HCEC 1CT (cell line): ENCODE measurements at regions not wholly inside any gene's neighbourhood (a gene's known extent, or its start where the extent isn't known, plus 50 kb on each side); places are given as distances from the start of the nearest gene placed in this dataset.

Experiments
- DNase-seq: peaks from one replicate; pipeline ENCODE4 v3.0.0-alpha.2; 2017

GRCh38 chr1:5312862-5313261 is 658.5 kb downstream of the AJAP1 start:
- DNase-seq: no peak

- DNase-seq: no peak
Measured at GRCh38 chr1:5312293-5312674, 657.9 kb downstream of the AJAP1 start.

- DNase-seq: no peak
Measured at GRCh38 chr1:5311634-5312292, 657.4 kb downstream of the AJAP1 start.

GRCh38 chr1:5311147-5311546 is 656.7 kb downstream of the AJAP1 start:
- no peak for DNase-seq

- no peak for DNase-seq
Measured at GRCh38 chr1:5308249-5308648, 653.8 kb downstream of the AJAP1 start.

- no peak for DNase-seq
Measured at GRCh38 chr1:5304702-5305101, 650.3 kb downstream of the AJAP1 start.

GRCh38 chr1:5298376-5298775 is 644.0 kb downstream of the AJAP1 start:
- no peak for DNase-seq

- DNase-seq: no peak
Measured at GRCh38 chr1:5297886-5298239, 643.5 kb downstream of the AJAP1 start.

- no peak for DNase-seq
Measured at GRCh38 chr1:5297180-5297885, 642.9 kb downstream of the AJAP1 start.

GRCh38 chr1:5296557-5297179 is 642.3 kb downstream of the AJAP1 start:
- DNase-seq: no peak

- no peak for DNase-seq
Measured at GRCh38 chr1:5296095-5296494, 641.7 kb downstream of the AJAP1 start.

GRCh38 chr1:5291889-5292288 is 637.5 kb downstream of the AJAP1 start:
- DNase-seq: no peak

GRCh38 chr1:5287178-5288150 is 633.1 kb downstream of the AJAP1 start:
- no peak for DNase-seq

GRCh38 chr1:5286244-5286643 is 631.8 kb downstream of the AJAP1 start:
- DNase-seq: no peak

GRCh38 chr1:5274527-5274926 is 620.1 kb downstream of the AJAP1 start:
- no peak for DNase-seq

- DNase-seq: no peak
Measured at GRCh38 chr1:5273280-5274003, 619.0 kb downstream of the AJAP1 start.

- DNase-seq: no peak
Measured at GRCh38 chr1:5272325-5272724, 617.9 kb downstream of the AJAP1 start.

- DNase-seq: no peak
Measured at GRCh38 chr1:5271264-5271663, 616.9 kb downstream of the AJAP1 start.

GRCh38 chr1:5269901-5270300 is 615.5 kb downstream of the AJAP1 start:
- no peak for DNase-seq

GRCh38 chr1:5267603-5268235 is 613.3 kb downstream of the AJAP1 start:
- no peak for DNase-seq

GRCh38 chr1:5265438-5266075 is 611.1 kb downstream of the AJAP1 start:
- DNase-seq: no peak

- DNase-seq: no peak
Measured at GRCh38 chr1:5264476-5264875, 610.1 kb downstream of the AJAP1 start.
